ENCODE measurements at regions not wholly inside any gene's neighbourhood (a gene's known extent, or its start where the extent isn't known, plus 50 kb on each side); places are given as distances from the start of the nearest gene placed in this dataset.

- no peak for TF ChIP-seq BRCA1 (IDR thresholded peaks at IDR 0.05; ENCODE audit: low read depth, low read length)
- TF ChIP-seq SP1 (IDR thresholded peaks at IDR 0.05; ENCODE audit: low read depth, low read length): no peak
- 55% methylated on average over 3 of the region's 3 CpGs; no CpG with 5 or more reads in 1 of the 2 experiments for WGBS, 2 experiments (ENCODE audit: extremely low coverage in 1 of 2, insufficient coverage in 1 of 2, insufficient read length in 1 of 2, insufficient replicate concordance in 2 of 2, low coverage in 1 of 2, low lambda C conversion rate in 2 of 2, missing lambda C conversion rate in 1 of 2)
- CTCF ChIA-PET (ENCODE audit: partially characterized antibody): no interaction called here
- Histone ChIP-seq H3K9ac (replicated peaks in 1 of 4; ENCODE audit: extremely low read depth in 1 of 4, low read depth in 3 of 4, low read length in 3 of 4) (peak overlapping the region in 2 of 4 experiments; percentile 17 to 34; a peak in 2 of 7 replicates), H3K36me3 (ENCODE audit: control insufficient read depth in 2 of 4, insufficient read depth in 4 of 4, low read length in 3 of 4) (peaks cover 0 to 10% (median 0%) of the 10 kb centered on the region in 4 experiments; a peak in 2 of 8 replicates), H3K9me3 (ENCODE audit: insufficient read depth in 2 of 2, low read depth in 1 of 2, low read length in 1 of 2) (peaks cover 0 to 8% of the 10 kb centered on the region in 2 experiments; a peak in 2 of 4 replicates), H3K4me3 (ENCODE audit: extremely low read depth in 1 of 4, insufficient read depth in 2 of 4, low read depth in 3 of 4, low read length in 4 of 4) (peak overlapping the region in 1 of 4 experiments; percentile 24; a peak in 1 of 8 replicates), H2BK15ac (ENCODE audit: low read length) (no peak overlapping the region), H3K23me2 (ENCODE audit: low read depth, low read length) (no peaks in the 10 kb centered on the region), H2AFZ (ENCODE audit: low read length) (peak overlapping the region; percentile 90), H2BK20ac (ENCODE audit: low read length) (peak overlapping the region; percentile 96; the same call in 1 of the 2 replicates), H3K23ac (ENCODE audit: insufficient read length) (no peak overlapping the region), H4K8ac (ENCODE audit: extremely low read depth, insufficient read depth, low read length) (no peak overlapping the region), H3K56ac (replicated peaks; ENCODE audit: insufficient read length, low read depth, low read length) (no peak overlapping the region), H3K79me1 (ENCODE audit: low read depth, low read length) (no peaks in the 10 kb centered on the region), H4K91ac (replicated peaks; ENCODE audit: insufficient read length, low read length) (peak overlapping the region; percentile 45), H2BK120ac (replicated peaks; ENCODE audit: low read depth, low read length) (peak overlapping the region; percentile 96), H4K20me1 (replicated peaks in 1 of 2; ENCODE audit: control insufficient read depth in 1 of 2, insufficient read depth in 2 of 2, low read length in 2 of 2) (no peaks in the 10 kb centered on the region), H2AK5ac (ENCODE audit: low read depth, low read length) (no peak overlapping the region; the same call in 1 of the 2 replicates), H3K4ac (replicated peaks; ENCODE audit: insufficient read length, low read depth, low read length) (no peak overlapping the region), H3K4me2 (ENCODE audit: insufficient read depth in 1 of 2, low read depth in 2 of 2, low read length in 2 of 2) (peak overlapping the region in 1 of 2 experiments; percentile 58; a peak in 2 of 4 replicates), H3K79me2 (ENCODE audit: control insufficient read depth in 1 of 2, insufficient read depth in 2 of 2, low read length in 2 of 2) (no peaks in the 10 kb centered on the region), H4K5ac (ENCODE audit: insufficient read length, low read depth, low read length) (peak overlapping the region; percentile 50), H3K4me1 (replicated peaks in 1 of 4; ENCODE audit: control insufficient read depth in 3 of 4, insufficient read depth in 4 of 4, low read length in 3 of 4) (peaks cover 0 to 25% (median 16%) of the 10 kb centered on the region in 4 experiments), H3K18ac (ENCODE audit: extremely low read depth, low read length) (peak overlapping the region; percentile 39; the same call in 1 of the 2 replicates), H2BK12ac (ENCODE audit: low read depth, low read length) (peak overlapping the region; percentile 95), H2BK5ac (ENCODE audit: low read depth, low read length) (peak overlapping the region; percentile 98), H3K14ac (ENCODE audit: insufficient read length) (no peak overlapping the region), H3K27me3 (replicated peaks in 1 of 4; ENCODE audit: control insufficient read depth in 3 of 4, extremely low read depth in 1 of 4, insufficient read depth in 3 of 4, low read length in 3 of 4) (no peaks in the 10 kb centered on the region), H3K27ac (ENCODE audit: low read depth, low read length) (peak overlapping the region; percentile 82; the same call in 1 of the 2 replicates)
- FAIRE-seq (no peak), DNase-seq (ENCODE audit: low read depth in 1 of 2, low spot score in 2 of 2) (no peak)
- POLR2A ChIA-PET (ENCODE audit: partially characterized antibody): interaction anchor here (1.5 to 2.4 kb wide), 2 partner anchors 9 to 20 kb away, joined by 3 to 14 read pairs; no protein-coding TSS in a partner anchor
These were observed 594.3 kb upstream of the ADGRB3 start for GRCh38 chr6:68040780-68041179.

All from H1 (cell line).